SW480 (cell line): ENCODE measurements at regions not wholly inside any gene's neighbourhood (a gene's known extent, or its start where the extent isn't known, plus 50 kb on each side); places are given as distances from the start of the nearest gene placed in this dataset.

Source experiments
- DNase-seq: peaks from one replicate; pipeline ENCODE4 v3.0.0-alpha.2; 2016; ENCODE audit warnings: low spot score

DNA sequence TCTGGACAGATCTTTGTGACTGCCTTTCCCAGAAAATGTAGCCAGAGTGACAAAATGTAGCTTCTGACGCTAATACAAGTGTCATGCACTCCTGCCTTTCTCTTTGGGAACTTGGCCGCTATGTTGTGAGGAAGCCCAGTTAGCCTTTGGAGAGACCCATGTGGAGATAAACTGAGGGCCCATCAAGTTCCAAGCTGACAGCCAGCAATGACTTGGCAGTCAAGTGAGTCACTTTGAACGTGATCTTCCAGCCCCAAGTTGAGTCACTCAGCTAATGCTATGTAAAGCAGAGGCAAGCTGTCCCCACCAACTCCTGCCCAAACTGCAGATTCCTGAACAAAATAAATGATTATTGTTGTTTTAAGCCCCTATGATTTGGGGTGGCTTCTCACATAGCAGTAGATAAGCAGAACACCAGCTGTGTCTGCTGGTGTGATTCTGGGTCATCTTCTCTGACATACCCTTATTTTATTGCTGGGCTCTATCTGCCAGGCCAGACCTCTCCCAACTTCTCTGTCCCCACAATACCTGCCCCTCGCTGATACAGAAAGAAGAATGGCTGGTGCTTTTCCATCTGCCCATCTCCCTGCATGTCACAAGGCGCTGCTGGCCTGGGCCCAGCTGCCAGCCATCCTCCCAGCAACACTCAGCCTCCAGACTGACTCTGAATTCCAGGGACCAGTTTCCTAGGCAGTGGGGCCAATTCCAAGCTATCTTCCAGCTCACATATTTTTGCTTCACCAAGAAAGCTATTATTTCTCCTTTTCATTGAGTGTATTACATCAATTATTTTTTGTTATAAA lies 274.8 kb downstream of the LRFN2 start:
- no peak for DNase-seq

- peak; percentile 23 for DNase-seq
These were observed 278.4 kb downstream of the LRFN2 start for GRCh38 chr6:40308533-40309306.

- DNase-seq = no peak
These were observed 279.5 kb downstream of the LRFN2 start for GRCh38 chr6:40307712-40308111.

DNA sequence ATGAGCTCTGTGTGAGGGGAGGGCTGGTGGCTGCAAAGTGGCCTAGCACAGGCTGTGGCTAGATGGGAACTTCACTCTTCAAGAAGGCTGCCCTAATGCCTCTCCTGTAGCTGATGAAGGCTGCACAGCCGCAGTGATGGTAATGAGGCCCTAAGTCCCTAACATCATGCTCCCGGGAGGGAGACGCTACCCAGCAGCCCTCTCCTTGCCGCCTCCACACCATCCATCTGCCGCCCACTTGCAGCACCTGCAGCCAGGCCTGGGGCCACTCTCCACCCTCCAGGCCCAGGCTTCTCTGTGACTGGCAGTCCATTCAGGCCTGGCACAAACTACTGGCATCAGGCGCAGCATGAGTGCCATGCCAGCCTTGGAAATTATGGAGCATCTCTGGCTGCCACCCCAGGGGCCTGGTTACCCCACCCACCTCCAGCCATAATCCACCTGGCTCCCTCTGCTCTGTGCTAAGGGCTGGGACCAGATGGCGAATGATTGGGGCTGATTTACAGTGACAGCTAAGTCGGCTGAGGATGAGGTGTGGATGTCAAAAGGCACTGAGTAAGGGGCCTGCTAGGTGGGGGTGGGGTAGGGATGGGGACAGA lies 284.2 kb downstream of the LRFN2 start:
- DNase-seq = no peak

GRCh38 chr6:40299681-40300080 lies 287.5 kb downstream of the LRFN2 start:
- no peak for DNase-seq

DNA sequence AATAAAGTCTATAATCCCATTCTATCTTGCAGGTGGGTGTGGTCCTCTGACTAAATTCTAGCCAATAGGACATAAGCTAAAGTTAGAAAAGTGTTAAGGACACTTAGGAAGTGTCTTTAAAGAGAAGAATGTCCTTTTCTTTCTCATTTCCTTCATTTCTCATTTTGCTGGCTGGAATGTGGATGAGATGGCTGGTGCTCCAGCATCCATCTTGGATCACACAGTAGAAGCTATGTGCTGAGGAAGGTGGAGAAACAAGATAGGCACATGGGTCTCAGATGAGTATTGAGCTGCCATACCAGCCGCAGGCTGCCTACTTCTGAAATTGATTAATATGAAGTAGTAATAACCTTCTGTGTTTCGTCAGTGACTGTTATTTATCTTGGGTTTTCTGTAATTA lies 289.0 kb downstream of the LRFN2 start:
- DNase-seq = no peak

DNA sequence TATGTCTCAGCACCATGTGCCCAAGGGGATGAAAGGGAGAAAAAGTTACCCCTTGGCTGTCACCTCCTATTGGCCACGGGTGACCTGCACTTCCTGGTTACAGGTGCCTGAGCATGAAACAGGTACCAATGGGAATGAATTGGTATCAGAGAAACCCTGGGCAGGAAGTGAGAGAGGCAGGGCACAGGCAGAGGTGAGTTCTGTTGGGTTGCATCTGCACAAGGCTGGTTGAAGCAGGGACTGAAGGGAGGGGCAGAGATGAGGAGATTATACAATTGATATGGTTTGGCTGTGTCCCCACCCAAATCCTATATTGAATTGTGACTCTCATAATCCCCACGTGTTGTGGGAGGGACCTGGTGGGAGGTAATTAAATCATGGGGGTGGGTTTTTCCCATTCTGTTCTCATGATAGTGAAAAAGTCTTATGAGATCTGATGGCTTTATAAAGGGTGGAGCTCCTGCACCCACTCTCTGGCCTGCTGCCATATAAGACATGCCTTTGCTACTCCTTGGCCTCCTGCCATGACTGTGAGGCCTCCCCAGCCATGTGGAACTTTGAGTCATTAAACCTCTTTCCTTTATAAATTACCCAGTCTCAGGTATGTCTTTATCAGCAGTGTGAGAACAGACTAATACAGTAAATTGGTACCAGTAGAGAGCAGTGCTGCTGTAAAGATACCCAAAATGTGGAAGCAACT lies 291.8 kb downstream of the LRFN2 start:
- no peak for DNase-seq

GRCh38 chr6:40293460-40294185 lies 293.5 kb downstream of the LRFN2 start:
- no peak for DNase-seq

DNA sequence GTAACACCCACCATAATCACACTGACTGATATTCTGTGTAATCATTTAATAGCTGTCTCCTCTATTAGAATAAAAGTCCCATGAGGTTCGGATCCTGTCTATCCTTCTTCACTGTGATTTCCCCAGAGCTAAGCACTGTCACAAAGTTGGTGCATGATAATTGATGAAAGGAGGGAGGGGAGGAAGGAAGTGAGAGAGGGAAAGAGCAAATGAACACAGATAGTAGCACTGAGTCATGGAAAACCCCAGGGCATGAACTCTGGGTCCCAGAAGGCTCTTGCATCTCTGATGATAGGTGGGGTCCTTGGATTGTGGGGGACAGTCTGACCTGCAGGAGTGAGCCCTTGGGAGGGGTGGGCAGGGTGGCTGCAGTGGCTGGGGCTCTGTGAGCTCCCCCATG lies 294.1 kb downstream of the LRFN2 start:
- DNase-seq = no peak

DNA sequence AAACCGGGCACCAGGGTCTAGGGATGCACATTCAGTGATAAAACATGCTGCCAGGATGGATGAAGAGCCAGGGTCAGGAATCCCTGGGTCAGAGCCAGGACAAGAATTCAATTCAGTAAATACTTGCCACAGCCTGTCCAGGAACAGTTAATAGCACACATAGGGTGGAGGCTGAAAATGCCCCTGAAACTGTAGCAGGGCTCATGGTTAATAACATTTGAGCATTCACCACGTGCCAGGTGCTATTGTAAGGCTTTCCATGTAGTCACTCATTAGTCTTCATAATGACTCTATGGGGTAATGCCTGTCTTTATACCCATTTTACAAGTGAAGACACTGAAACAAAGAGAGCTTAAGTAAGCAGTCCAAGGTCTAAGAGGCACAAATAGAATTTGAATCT lies 296.3 kb downstream of the LRFN2 start:
- DNase-seq = no peak

GRCh38 chr6:40288919-40289318 lies 298.2 kb downstream of the LRFN2 start:
- no peak for DNase-seq

- DNase-seq = no peak
These were observed 299.8 kb downstream of the LRFN2 start for GRCh38 chr6:40287296-40287850.

GRCh38 chr6:40286721-40287120 lies 300.4 kb downstream of the LRFN2 start:
- no peak for DNase-seq

DNA sequence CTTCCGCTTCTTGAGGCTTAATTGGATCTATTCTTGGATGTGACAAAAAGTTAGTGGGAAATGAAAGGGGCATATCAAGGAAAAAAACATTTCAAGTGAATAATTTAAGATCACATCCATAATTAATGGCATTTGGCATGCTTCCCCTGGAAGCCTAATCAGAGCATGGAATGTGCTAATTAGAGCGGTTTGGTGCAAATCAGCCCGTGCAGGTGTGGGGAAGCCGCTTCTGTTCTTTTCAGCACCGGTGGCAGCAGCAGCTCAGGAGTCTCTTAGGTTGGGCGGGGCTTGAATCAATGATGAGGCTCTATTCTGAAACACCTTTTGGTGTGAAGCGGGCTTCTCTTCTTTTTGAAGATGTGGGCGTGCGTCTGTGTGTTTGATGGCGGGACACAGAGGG lies 301.2 kb downstream of the LRFN2 start:
- DNase-seq = no peak

- DNase-seq = no peak
These were observed 301.6 kb downstream of the LRFN2 start for GRCh38 chr6:40285535-40285934.

GRCh38 chr6:40282986-40283385 lies 304.2 kb downstream of the LRFN2 start:
- no peak for DNase-seq

GRCh38 chr6:40281402-40281801 lies 305.8 kb downstream of the LRFN2 start:
- DNase-seq = no peak

GRCh38 chr6:40280231-40280630 lies 306.9 kb downstream of the LRFN2 start:
- DNase-seq = no peak

GRCh38 chr6:40276141-40276540 lies 311.0 kb downstream of the LRFN2 start:
- no peak for DNase-seq

DNA sequence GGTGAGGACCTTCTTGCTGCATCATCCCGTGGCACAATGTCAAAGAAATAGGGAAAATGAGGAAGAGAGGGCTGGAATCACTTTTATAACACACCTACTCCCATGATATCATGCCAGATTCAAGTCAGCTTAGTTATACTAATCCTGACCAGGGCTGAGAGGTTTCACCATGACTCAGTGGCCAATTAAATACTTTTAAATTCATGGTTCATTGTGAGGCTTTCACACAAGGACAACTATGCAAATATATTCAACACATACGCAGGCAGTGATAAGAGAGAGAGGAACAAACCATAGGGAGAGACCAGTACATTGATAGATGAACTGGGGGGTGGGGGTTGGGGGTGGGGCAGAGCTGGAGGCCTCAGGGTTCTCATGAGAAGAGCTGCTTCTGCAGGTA lies 313.1 kb downstream of the LRFN2 start:
- no peak for DNase-seq

- no peak for DNase-seq
These were observed 318.6 kb downstream of the LRFN2 start for GRCh38 chr6:40268614-40269013.

- DNase-seq = no peak
These were observed 319.0 kb downstream of the LRFN2 start for GRCh38 chr6:40268166-40268565.
